Fibroblast of gingiva (primary cell): ENCODE measurements at regions not wholly inside any gene's neighbourhood (a gene's known extent, or its start where the extent isn't known, plus 50 kb on each side); places are given as distances from the start of the nearest gene placed in this dataset.

ENCODE experiments used
- DNase-seq: peaks from one replicate; pipeline ENCODE4 v3.0.0-alpha.2; 2011; ENCODE audit warnings: low read depth

DNA sequence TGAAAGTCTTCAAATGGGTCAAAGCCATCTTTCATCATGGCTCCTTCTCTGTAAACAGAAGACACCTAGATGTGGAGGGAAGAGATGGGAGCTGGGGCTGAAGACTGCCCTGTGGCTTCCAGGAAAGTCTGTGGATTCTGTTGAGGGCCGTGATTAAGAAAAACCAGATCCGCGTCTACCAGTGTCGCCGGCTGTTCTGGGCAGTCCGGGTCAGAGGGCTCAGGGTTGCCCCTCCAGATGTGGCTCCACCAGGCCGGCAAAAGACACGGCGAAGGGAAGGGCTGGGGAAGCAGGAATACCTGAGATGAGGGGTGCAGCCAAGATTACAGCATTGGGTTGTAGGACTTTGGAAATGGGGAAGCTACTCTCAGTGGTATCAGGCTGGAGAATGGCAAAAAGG, 162.6 kb downstream of the RHOU start:
- DNase-seq = no peak

DNA sequence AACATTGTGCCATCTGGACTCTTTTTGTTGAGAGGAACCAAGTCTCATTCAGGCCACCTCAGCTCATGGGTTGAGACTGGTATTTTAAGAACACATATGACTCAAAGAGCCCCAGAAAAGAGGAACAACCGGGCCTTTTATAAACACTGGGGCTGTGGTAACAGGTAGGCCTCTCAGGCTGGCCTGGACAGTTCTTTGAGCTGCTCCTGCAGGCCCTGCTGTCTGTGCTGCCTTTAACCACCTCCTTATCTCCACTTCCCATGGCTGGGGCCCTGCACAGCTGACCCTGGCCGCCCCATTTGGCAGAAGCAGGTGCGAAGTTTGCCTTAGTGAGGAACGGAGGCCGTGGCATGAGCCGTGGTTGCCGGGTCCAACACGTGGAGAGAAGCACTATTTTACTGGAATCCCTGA, 163.3 kb downstream of the RHOU start:
- DNase-seq = no peak

DNA sequence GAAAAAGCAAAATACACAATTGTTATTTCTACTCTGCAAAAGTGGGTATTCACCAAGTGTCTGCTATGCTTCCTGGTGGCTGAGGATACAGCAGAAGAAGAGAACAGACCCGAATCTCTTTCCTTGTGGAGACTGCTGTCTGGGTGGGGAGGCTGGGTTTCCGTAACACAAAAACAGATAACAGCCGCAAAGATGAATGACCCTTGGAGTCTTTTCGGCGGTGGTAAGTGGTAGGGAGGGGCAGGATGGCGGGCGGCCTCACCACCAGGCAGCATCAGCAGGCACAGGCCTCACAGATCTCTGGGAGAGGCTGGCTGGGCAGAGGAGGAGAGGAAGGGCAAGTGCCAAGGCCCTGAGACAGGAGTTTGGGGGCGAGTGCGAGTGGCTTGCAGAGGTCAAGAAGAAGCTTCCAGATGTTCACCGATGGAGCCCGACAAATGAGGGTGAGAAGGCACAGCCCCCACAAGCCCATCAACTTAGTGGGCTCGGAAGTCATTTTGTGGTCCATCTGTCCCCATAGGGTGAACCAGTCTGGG, 164.2 kb downstream of the RHOU start:
- no peak for DNase-seq

DNA sequence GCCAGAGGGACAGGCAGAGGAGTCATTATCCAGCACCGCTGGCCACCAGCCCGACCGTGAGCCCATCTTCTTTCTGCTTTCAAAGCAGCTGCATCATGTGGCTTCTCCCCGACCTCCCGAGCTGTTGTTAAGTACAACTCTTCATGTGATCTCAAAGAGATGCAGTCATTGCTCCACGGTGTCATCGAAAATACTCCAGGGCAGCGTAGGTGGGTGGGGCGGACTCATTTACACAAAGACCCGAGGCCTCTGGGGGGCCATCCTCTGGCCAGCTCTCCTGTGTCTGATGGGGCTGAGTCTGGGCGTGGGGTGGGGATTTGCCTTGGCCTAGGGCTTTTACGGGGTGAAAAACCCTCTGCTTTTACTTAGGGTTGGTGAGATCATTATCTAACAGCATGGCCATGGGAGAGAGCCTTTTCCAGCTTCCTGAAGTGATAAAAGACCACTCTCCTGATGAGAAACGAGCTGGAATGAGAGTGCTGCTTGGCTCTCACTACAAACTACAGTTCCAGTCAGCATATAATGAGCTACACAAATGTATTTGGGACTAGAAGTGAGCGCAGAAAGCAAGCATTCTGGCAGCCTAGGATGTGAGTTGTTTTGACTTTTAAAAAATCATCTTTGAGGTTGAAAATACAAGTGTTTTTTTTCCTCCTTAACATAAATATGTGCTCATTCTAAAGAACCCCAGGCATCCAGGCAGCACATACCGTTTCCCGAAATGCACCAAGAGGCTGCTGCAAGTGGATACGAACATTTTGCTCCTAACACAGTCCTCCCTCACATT, 165.0 kb downstream of the RHOU start:
- DNase-seq = no peak

DNA sequence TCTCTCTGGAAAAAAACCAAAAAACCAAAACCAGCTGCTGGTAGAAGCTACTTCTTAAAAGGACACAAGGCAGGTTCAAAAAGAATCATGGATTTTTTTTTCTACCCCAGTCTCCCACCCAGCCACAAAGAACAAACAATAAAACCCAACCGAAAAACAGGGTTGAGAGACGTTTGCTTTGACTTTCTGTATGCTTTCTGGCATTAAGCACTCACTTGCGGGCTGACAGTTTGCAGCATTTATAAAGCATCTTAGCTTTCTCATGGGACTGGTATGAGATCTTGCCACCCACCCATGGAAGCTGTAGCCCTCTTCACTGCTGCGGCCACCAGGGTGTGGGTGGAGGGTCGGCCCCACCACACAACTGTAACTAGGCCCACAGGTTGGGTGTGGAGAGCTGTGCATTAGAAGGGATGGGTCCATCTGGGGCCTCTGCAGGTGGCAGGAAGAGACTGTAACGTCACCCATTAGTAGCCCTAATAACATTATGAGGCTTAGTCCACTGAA, 165.7 kb downstream of the RHOU start:
- DNase-seq = no peak

DNA sequence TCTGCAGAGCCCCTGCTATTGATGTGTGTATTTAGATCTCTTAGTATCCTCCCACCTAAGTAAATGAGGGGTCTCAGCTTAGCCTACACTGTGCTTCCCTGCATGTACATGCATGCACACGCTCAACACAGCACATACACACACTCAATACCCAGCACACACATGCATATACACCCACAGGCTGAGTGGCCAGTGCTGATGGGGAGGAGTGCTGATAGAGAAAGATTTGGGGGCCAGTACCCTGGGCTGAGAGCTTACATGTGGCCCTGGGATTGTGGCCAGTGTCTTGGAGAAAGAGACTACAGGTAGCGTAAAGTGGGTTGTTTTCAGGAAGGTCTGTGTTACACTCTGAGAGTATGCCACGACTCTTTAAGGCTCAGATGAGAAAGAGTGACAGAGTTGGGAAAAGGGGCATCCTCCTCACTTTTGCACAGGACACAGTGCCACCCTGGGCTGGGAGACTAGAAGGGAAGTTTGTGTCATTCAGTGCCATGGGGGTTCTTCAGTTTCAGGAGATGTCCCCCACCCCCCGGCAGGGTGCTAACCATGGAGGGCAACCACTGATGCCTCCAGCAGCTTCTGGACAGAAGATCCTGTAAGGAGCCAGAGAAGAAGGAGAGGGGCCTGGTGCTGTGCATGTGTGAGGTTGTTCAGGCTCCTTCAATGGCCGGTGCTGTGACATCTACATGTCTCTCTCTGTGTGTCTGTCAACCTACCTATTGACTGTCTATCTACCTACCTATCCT, 166.8 kb downstream of the RHOU start:
- DNase-seq = no peak

DNA sequence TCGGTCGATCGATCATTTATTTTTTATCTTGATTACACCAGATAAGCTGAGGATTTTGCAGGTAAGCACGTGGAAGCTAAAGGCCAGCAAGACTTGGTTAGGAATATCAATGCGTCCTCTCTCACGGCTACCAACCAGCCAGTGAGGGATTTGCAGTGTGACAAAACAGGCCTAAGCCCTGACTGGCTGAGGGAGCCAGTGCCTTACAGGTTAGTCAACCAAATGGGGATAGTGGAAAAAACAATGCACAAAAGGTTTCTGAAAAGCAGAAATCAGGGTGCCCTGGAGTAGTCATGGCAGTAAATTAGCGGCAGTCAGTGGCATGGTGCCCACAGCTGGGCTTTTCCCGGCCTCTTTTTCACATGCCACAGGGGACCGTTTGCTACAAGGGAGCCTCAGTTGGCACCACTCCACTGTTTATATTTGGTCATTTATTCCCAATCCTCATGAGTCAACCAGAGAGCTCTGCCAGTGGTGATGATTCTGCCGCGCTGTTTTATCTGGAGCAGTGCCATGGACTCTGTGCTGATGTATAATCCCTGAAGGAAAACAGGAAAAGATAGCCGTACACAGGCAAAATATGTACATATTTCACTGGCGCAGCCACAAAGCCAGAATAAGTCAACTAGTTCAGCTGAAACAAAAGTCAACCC, 167.6 kb downstream of the RHOU start:
- peak; percentile 95 for DNase-seq

DNA sequence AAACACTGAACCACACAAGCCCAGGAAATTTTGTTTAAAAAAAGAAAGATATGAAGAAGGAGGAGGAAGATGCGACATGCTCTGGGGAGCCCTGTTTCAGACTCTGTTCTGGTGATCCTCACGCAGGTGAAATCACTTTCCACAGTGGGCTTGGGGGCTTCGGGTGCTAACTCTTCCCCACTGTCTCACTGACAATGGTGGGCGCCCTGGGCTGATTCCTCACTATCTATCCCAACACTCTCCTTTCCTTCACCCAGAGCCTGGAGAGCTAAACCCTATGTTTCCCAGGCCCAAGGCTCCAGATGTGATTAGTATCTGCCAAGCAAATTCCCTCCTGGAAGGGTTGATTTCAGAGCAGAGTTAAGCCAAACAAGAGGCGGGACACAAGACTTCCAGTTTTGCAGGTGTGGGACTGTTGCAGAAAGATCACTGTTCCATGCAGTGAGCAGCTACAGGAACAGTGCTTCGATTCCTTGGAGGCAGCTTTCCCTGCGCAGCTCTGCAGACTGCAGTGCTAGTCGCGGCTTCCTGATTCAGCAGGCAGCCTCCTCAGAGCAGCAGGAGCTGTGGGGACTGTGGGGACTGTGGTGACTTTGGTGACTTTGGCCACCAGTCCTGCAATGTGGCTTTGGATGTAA, 168.3 kb downstream of the RHOU start:
- no peak for DNase-seq

DNA sequence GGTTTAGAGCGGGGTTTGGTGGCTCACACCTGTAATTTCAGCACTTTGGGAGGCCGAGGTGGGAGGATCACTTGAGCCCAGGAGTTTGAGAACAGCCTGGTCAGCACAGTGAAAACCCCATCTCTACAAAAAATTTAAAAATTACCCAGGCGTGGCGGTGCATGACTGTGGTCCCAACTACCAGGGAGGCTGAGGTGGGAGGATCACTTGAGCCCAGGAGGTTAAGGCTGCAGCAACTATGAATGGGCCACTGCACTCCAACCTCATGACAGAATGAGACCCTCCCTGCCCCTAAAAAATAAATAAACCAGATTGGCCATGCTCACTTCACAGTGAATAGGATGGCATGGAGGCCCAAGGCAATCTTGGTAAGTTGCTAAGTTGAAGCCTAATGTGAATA, 168.9 kb downstream of the RHOU start:
- no peak for DNase-seq

DNA sequence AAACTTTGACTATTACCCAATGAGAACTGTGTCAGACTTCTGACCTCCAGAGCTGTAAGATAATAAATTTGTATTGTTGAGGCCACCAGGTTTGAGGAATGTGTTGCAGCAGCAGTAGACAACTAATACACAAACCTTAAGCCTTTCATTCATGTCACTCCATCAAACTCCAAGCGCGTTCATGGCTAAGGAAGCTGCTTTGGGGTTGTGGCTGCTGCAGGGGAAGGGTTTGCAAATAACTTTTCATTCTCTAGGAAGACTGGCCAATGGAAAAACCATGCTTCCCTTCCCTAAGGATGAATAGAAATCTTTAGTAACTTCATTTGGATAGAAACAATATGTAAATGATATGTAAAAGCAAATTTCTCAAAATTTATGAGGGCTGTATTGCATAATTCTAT, 170.4 kb downstream of the RHOU start:
- DNase-seq = no peak

DNA sequence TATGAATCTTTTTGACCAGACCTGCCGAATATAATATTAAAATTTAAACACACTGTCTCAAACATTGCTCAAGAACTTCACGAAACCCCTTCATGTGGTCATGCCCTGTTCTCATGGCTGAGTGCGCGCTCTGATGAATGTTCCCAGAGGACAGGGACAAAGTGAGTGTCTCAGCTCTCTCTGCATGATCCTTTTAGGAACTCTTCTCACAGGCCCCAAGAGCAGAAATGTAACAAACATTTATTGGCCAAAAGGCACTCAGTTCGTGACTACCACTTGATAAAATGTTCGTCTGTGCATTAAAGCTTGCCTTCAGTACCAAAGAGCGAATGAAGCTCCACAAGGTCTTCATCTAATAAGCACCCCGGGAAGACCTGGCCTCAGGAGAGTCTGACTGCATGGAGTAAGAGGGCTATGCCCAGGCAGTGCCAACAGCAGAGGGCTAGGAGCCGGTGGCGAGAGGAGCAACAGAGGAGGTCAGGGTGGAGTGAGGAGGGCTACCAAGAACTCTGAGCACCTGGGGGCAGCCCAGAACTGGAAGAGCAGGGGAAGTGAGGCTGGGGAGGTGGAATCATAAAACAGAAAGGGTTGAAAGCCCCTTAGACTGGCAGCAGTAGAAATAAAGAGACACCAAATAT, 171.1 kb downstream of the RHOU start:
- DNase-seq = no peak

DNA sequence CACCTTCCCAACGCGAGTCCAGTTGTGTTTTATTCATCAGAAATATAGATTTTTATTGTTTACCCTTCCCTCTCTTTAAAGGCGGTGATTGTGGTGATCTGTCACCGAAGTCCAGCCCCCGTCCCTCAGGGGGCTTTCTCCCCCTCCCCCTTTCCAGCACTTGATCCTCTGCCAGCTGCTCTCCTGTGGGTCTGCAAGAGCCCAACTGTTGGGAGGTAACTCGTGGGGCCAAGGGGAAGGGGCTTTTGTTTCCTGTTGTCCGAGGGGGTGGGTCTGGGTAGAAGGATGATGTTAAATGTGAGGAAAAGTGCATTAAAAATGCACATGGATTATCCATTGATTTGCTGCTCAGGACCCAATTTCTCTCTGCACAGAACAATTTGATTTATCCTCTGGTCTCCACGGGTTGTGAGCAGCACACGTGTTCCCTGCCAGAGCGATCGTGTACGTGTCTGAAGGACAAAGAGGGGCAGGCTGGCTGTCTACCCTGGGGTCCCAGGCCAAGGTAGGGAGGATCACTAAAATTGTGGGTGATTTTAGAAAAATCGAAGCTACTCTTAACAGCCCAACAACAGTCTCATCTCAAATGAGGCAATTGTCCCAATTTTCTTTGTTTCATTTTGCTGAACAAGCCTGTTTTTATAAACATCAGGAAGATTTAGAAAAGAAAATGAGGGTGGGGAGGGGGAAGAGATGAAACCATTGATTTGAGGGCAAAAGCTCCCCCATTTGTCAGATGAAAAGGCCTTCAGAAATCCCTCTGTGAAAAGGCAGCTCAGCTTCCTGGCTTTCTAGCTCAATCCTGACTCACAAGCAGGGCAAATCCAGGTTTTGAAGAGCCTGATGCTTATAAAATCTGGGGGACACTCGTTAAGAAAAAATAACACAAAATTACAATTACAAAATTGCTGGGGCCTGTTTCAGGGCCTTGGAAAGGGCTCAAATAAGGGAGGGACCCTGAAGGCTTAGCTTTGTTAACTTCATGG, 176.2 kb downstream of the RHOU start:
- no peak for DNase-seq

DNA sequence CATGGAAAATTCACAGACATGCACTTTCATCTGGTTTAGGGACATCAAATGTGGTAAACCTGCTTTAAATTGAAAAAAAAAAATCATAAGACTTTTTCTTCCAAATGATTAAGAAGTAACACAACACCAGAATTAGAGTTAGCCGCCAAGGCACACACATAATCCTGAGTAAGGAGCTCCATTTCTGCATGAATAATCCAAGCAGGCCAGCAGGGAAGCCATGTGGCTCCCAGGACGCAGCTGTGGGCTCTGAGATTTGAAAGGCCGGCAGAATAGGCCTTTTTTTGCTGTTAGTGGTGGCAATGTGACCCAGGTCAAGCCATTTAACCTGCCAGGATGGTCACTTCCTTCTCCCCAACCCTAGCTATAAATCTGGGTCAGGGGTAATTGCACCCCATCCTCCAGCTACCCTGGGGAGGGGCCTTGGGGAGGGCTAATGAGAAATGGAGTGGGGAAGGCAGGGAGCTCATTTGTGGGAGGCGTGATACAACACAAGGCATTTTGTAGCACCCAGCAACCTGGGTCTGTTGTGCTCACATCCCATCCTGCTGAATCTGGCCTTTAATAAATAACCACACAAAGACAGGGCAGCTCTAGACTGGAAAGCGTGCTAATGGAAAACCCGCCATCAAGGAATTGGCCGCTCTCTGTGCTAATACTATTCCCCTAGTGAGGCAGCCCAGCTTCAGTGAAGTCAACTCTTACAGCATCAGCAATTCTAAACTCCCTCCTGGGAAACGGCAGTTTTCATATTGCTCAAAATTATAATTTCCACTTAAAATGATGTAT, 178.5 kb downstream of the RHOU start:
- DNase-seq = no peak

DNA sequence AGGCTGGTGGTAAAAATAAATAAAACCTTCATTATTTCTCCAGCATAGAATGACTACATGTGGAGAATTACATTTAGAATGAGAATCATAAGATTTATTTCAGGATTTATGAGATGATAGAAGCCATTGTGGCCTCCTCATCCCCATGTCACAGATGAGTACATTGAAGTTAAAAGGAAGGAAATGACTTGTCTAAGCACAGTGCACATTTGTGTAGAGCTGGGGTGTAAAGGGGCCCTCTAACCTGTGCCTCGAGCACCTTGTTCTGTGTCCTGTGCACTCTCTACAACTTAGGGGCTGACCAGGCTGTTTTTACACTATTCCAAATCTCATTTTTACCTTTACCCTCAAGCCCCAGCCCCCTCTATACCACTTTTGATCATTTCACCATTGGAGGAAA, 179.4 kb downstream of the RHOU start:
- DNase-seq = no peak

DNA sequence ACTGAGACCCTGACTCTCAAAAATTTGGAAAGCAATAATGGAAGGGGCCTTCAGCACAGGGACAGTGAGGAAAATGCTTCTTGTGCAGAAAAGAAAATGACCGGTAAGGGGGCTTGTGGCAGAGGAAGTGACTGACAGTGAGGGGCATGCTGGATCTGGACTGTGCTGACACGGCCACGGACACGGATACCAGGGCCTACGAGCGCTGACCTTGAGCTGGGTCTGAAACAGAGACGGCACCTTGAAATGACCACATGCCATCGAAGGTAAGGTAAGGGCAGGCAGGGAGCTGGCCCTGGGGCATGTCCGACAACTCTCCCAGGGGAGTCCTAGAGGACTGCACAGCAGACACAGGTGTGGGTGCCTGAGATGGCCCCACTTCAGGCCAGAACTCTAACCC, 182.1 kb downstream of the RHOU start:
- no peak for DNase-seq

DNA sequence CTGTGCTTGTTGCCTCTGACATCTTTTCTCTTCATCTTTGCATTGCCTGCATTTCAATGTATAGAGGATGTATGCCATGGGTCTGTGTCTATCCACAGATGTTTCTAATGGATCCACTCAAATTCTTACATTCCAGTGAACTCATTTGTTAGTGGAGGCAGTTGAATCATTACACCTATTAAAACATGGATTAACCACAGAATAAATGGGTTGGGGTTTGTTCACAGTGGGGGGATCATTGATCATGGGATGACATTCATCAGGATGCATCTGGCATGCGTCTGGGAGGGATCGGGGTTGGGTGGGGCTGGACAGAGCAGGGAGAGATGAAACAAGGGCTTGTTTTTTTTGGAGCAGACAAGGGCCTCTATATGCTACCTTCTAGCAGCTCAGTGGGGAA, 182.5 kb downstream of the RHOU start:
- no peak for DNase-seq

DNA sequence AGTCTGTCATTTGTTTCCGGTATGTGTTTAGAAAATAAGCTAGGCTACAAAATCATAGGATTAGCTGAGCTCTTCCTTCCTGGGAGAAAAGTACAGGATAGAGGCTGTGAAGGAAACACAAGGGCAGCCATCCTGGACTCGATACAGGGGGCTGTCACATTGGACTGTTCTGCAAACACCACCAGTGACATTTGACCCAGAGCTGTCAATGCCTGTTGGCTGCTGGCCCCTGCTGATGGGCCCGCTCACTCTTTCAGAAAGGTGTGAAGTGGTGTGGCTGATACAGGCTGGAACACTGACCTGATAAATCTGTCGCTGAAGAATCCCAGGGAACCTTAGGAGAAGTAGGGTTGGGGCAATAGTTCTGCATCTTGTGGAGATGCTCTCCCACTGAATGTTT, 183.1 kb downstream of the RHOU start:
- no peak for DNase-seq

DNA sequence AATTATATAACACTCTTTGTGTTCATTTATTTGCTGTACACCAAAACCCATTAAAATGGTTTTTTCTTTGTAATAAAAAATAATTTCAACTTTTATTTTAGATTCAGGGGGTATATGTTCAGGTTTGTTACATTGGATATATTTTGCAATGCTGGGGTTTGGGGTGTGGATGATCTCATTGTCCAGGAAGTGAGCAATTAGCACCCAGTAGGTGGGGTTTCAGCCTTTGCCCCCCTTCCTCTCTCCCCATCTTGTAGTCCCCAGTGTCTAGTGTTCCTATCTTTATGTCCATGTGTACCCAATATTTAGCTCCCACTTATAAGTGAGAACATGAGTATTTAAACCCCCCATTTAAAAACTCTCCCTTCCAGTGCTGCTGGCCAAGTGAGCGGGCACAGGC, 184.6 kb downstream of the RHOU start:
- DNase-seq = no peak

DNA sequence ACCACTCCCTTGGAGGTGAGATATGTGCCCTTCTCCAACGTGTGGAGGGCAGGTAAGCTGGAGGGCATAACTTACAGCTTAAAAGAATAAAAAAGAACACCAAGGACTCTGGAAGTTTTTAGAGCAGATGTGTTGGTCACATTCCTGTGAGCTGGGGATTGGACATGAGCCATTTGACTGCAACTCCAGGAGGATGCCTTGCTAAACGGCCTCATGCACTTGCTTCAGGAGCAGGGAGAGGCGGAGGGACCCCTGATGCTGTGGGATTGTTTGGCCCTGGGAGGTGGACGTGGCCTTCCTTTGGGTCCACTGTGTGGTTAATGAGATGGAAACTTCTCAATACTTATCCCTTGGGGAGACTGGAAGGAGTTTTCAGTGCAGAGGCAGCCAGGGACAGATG, 185.6 kb downstream of the RHOU start:
- DNase-seq = no peak

DNA sequence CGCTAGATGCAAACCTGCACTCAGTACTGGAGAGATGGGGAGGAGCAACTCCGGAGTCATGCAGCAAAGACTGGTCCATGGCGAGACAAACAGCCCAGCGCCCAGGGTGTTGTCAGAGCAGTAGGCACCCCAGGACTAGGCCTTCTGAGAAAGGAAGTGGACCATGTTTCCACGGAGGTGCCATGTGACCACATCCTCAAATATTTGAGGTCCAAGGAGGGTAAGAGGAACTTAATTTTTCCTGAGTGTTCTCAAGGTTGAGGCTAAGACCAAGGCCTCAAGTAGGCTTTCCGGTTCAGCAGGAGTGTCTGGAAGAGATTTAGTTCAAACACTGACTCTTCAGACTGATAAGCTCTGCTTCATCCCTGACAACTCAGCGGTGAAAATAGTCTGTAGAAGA, 186.2 kb downstream of the RHOU start:
- DNase-seq = no peak
